GM12875 (cell line): ENCODE measurements at regions not wholly inside any gene's neighbourhood (a gene's known extent, or its start where the extent isn't known, plus 50 kb on each side); places are given as distances from the start of the nearest gene placed in this dataset.

Experiments used
- H3K4me3 ChIP-seq: one replicate; pipeline ENCODE4 v1.5.1; 2011; ENCODE audit warnings: low read depth, low read length, control low read depth
- TF ChIP-seq, protein P1 (sequence below): IDR thresholded peaks from 2 replicates; pipeline ENCODE4 v1.5.1; 2011; ENCODE audit warnings: low read depth, mild to moderate bottlenecking, control low read depth, inconsistent platforms, low read length, moderate library complexity, borderline replicate concordance; ENCODE audit not compliant: insufficient read depth

DNA sequence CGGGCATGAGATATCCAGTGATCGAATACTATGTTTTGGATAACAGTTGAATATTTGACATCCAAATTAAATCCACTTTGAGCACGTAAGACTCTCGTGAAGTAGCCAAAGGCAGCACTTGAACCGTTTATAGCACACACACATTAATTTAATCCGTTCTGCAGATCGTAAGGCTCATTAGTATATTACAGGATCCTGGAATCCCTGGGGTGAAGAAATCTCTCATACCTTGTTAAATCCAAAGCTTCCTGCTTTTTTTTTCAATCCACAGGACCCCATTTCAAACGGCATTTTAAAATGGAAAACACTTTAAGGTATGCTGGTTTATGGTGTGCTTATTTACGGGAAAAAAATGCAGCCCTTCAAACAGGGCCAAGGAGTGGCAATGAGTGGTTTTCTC lies 158.4 kb upstream of the ADARB2 start:
- TF ChIP-seq, protein P1, sequence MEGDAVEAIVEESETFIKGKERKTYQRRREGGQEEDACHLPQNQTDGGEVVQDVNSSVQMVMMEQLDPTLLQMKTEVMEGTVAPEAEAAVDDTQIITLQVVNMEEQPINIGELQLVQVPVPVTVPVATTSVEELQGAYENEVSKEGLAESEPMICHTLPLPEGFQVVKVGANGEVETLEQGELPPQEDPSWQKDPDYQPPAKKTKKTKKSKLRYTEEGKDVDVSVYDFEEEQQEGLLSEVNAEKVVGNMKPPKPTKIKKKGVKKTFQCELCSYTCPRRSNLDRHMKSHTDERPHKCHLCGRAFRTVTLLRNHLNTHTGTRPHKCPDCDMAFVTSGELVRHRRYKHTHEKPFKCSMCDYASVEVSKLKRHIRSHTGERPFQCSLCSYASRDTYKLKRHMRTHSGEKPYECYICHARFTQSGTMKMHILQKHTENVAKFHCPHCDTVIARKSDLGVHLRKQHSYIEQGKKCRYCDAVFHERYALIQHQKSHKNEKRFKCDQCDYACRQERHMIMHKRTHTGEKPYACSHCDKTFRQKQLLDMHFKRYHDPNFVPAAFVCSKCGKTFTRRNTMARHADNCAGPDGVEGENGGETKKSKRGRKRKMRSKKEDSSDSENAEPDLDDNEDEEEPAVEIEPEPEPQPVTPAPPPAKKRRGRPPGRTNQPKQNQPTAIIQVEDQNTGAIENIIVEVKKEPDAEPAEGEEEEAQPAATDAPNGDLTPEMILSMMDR = no peak
- no peak overlapping the region for H3K4me3 ChIP-seq

DNA sequence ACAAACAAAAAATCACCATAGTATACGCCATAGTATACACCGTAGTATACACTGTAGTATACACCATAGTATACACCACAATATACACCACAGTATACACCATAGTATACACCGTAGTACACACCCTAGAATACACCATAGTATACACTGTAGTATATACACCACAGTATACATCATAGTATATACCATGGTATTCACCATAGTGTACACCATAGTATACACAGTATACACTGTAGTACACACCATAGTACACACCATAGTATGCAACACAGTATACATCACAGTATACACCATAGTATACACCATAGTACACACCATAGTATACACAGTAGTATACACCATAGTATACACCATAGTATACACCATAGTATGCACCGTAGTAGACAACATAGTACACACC lies 157.6 kb upstream of the ADARB2 start:
- no peak overlapping the region for H3K4me3 ChIP-seq
- TF ChIP-seq, protein P1 = no peak

DNA sequence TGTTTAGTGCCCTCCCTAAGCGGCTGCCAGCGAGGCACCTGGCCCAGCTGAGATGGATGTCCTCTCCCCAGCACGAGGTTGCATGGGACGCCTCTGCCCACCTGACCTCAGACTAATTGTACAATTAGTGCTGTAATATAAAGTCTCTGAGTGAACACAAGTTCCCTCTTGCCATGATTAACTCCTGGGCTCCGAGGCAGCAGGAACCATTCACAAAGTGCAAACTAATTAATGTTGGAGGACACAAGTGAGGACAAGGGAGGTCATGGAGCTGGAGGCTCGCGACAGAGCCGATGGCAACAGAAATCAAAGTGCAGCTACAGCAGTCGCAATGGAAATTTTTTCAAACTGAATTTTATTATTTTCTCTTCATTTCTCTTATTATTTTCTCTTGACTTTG lies 156.6 kb upstream of the ADARB2 start:
- TF ChIP-seq, protein P1 = no peak
- H3K4me3 ChIP-seq = no peak overlapping the region

DNA sequence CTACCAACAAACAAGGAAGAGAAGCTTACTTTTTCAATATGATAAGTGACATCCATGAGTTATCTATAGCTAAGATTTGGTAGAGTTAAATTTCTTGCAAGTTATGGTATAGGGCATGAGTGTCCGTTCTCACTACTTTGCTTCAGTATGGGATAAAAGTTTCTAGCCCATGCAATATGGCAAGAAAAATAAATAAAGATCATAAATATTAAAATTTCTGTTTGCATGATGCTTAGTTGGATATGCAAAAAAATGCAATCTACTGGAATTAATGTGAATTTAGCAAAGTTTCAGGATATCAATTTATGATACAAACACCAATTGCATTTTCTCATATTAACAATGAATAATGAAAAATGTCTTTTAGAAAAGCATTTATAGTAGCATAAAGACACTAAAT lies 148.7 kb upstream of the ADARB2 start:
- TF ChIP-seq, protein P1 = no peak

DNA sequence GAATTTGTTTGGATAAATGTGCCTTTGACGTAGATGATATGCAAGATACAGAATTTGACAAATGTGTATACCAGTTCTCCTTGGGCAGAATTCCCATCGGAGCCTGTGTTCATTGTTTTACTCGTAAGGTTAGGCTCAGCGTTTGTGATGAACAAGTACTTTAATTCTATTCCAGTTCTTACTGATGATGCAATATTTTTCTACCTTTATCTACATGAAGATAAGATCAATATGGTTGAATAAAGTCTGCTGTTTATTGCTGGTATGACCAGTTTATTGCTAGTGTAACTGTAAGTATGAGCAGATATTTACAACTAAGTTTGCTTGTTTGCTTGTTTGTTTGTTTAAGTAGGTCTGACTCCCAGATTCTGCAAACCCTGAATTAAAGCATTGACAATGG lies 145.4 kb upstream of the ADARB2 start:
- H3K4me3 ChIP-seq = no peak overlapping the region
- TF ChIP-seq, protein P1 = no peak

More for the DNA sequence above, 148.7 kb upstream of the ADARB2 start:
- no peak overlapping the region for H3K4me3 ChIP-seq

DNA sequence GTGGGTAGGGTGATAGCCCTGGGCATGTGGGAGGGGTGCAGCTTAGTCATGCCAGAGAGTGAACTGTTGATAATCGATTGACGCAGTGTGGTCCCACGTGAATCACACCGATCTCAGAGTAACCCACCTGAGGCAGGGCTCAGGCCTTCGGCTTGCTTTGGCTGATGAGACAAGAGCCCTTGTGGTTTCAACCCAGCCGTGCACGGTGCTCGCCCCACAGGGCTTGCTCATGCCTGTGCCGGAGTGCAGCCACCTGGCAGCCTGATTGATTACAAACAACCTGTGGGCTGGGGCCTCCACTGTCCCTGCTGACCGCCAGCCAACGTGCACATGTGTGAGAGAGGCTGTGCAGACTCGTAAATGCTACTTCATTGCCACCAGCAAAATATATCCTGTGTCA lies 144.9 kb upstream of the ADARB2 start:
- H3K4me3 ChIP-seq = no peak overlapping the region
- TF ChIP-seq, protein P1 = no peak

DNA sequence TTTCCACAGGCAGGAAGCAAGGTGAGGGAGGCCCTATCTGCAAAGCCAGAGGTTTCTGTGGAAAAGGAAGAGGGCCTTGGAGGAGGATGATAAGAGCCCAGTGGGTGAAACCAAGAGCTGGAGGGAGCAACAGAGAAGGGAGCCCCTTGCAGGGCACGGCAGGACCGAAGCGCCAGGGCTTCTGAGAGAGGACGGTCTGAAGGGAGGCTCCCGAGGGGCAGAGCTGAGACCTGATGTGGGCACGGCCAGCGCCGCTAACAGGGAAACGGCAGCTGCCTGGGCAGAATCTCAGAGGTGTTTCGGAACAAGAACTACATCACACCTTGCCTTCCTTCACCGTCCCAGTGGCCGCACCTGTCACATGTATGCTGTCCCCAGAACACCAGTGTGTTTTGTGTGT lies 144.3 kb upstream of the ADARB2 start:
- TF ChIP-seq, protein P1 = no peak
- H3K4me3 ChIP-seq = no peak overlapping the region
